HG03521 (cell line): ENCODE measurements at regions not wholly inside any gene's neighbourhood (a gene's known extent, or its start where the extent isn't known, plus 50 kb on each side); places are given as distances from the start of the nearest gene placed in this dataset.
"Not testable (repeated sequence)": the region's sequence is repeated elsewhere in the genome, so short reads cannot be mapped to it uniquely, and the experiment has no call there.

Source experiments
- ATAC-seq: cut with Tn5 transposase; IDR thresholded peaks from one replicate; pipeline ENCODE4 v1.9.1; 2021; ENCODE audit warnings: mild to moderate bottlenecking, moderate library complexity; ENCODE audit not compliant: unreplicated experiment

GRCh38 chr3:5666455-5666854 lies 478.9 kb downstream of the EDEM1 start:
- no peak for ATAC-seq

- no peak for ATAC-seq
Measured at GRCh38 chr3:5673521-5673920, 486.0 kb downstream of the EDEM1 start.

- no peak for ATAC-seq
Measured at GRCh38 chr3:5675319-5675718, 487.8 kb downstream of the EDEM1 start.

GRCh38 chr3:5677555-5677954 lies 490.0 kb downstream of the EDEM1 start:
- ATAC-seq, result no peak

- no peak for ATAC-seq
Measured at GRCh38 chr3:5678248-5678647, 490.7 kb downstream of the EDEM1 start.

- no peak for ATAC-seq
Measured at GRCh38 chr3:5678844-5679243, 491.3 kb downstream of the EDEM1 start.

GRCh38 chr3:5687230-5687629 lies 499.7 kb downstream of the EDEM1 start:
- no peak for ATAC-seq

- ATAC-seq, result no peak
Measured at GRCh38 chr3:5690490-5690889, 503.0 kb downstream of the EDEM1 start.

- ATAC-seq, result no peak
Measured at GRCh38 chr3:5690904-5691532, 503.5 kb downstream of the EDEM1 start.

GRCh38 chr3:5692446-5692845 lies 504.9 kb downstream of the EDEM1 start:
- ATAC-seq, result no peak

- no peak for ATAC-seq
Measured at GRCh38 chr3:5694266-5694665, 506.8 kb downstream of the EDEM1 start.

GRCh38 chr3:5698851-5699250 lies 511.3 kb downstream of the EDEM1 start:
- ATAC-seq, result no peak

- ATAC-seq, result no peak
Measured at GRCh38 chr3:5699313-5699712, 511.8 kb downstream of the EDEM1 start.

GRCh38 chr3:5699811-5700210 lies 512.3 kb downstream of the EDEM1 start:
- ATAC-seq, result no peak

- not testable (repeated sequence) for ATAC-seq
Measured at GRCh38 chr3:5701005-5701404, 513.5 kb downstream of the EDEM1 start.

GRCh38 chr3:5707794-5708193 lies 520.3 kb downstream of the EDEM1 start:
- ATAC-seq, result no peak

GRCh38 chr3:5709714-5710113 lies 522.2 kb downstream of the EDEM1 start:
- no peak for ATAC-seq

- no peak for ATAC-seq
Measured at GRCh38 chr3:5710718-5711117, 523.2 kb downstream of the EDEM1 start.

GRCh38 chr3:5717254-5717653 lies 529.7 kb downstream of the EDEM1 start:
- ATAC-seq, result no peak

GRCh38 chr3:5719668-5720067 lies 532.2 kb downstream of the EDEM1 start:
- not testable (repeated sequence) for ATAC-seq

- ATAC-seq, result no peak
Measured at GRCh38 chr3:5725801-5726200, 538.3 kb downstream of the EDEM1 start.

GRCh38 chr3:5726621-5727020 lies 539.1 kb downstream of the EDEM1 start:
- ATAC-seq, result no peak

GRCh38 chr3:5727743-5728484 lies 540.4 kb downstream of the EDEM1 start:
- ATAC-seq, result no peak
